SU-DHL-6 (cell line): ENCODE measurements at regions not wholly inside any gene's neighbourhood (a gene's known extent, or its start where the extent isn't known, plus 50 kb on each side); places are given as distances from the start of the nearest gene placed in this dataset.
"Not testable (repeated sequence)": the region's sequence is repeated elsewhere in the genome, so short reads cannot be mapped to it uniquely, and the experiment has no call there.

Experiments
- H2AFZ ChIP-seq: fragments of 200-600 bp; sonication (generic); 2 replicates; pipeline ENCODE4 v1.6.1; 2014; ENCODE audit warnings: low read depth, mild to moderate bottlenecking, moderate library complexity, mixed read lengths, antibody characterized with exemption, low read length; ENCODE audit not compliant: severe bottlenecking
- H3F3A ChIP-seq: fragments of 200-600 bp; shearing (Covaris generic); 2 replicates; pipeline ENCODE4 v1.6.0; 2016; ENCODE audit warnings: antibody characterized with exemption, mild to moderate bottlenecking; ENCODE audit not compliant: insufficient read depth
- H3K27ac ChIP-seq: fragments of 200-600 bp; sonication (generic); 2 replicates; pipeline ENCODE4 v1.5.1; 2016; ENCODE audit warnings: low read depth, mild to moderate bottlenecking, low read length, moderate library complexity, mixed read lengths
- H3K27me3 ChIP-seq: fragments of 200-600 bp; sonication (generic), shearing (Covaris generic); 2 replicates; pipeline ENCODE4 v1.6.0; 2014; ENCODE audit warnings: mild to moderate bottlenecking, low read length
- H3K36me3 ChIP-seq: fragments of 200-600 bp; sonication (generic); 2 replicates; pipeline ENCODE4 v1.6.1; 2014; ENCODE audit warnings: mild to moderate bottlenecking, low read length, mixed read lengths
- H3K4me2 ChIP-seq: fragments of 300-600, 200-600 bp; shearing (Covaris generic), sonication (generic); 2 replicates; pipeline ENCODE4 v1.6.0; 2014; ENCODE audit warnings: low read length, low read depth, mild to moderate bottlenecking; ENCODE audit not compliant: poor library complexity, severe bottlenecking
- H3K4me3 ChIP-seq: fragments of 200-600 bp; sonication (generic); 2 replicates; pipeline ENCODE4 v1.5.1; 2014; ENCODE audit warnings: antibody characterized with exemption, low read length, mild to moderate bottlenecking, mixed read lengths; ENCODE audit not compliant: insufficient read depth, poor library complexity, severe bottlenecking
- H3K79me2 ChIP-seq: fragments of 200-600 bp; sonication (generic); 2 replicates; pipeline ENCODE4 v1.6.1; 2014; ENCODE audit warnings: mild to moderate bottlenecking, low read length, moderate library complexity; ENCODE audit not compliant: insufficient read depth
- H3K9ac ChIP-seq: fragments of 200-600 bp; sonication (generic); 2 replicates; pipeline ENCODE4 v1.7.0; 2014; ENCODE audit warnings: mild to moderate bottlenecking, low read length
- H3K9me2 ChIP-seq: fragments of 200-600 bp; sonication (generic); replicated peaks from 2 replicates; pipeline ENCODE4 v1.6.1; 2014; ENCODE audit warnings: low read length; ENCODE audit not compliant: insufficient read depth
- H3K9me3 ChIP-seq: fragments of 200-600 bp; sonication (generic); 2 replicates; pipeline ENCODE4 v1.6.1; 2014; ENCODE audit warnings: low read length, mixed read lengths; ENCODE audit not compliant: insufficient read depth
- H4K20me1 ChIP-seq: fragments of 200-600 bp; sonication (generic); 2 replicates; pipeline ENCODE4 v1.6.1; 2014; ENCODE audit warnings: low read depth, mild to moderate bottlenecking, antibody characterized with exemption, low read length, moderate library complexity, mixed read lengths
- CTCF ChIP-seq: fragments of 200-600 bp; sonication (generic); IDR thresholded peaks from one replicate; pipeline ENCODE4 v1.5.1; 2017; ENCODE audit warnings: antibody characterized with exemption, mild to moderate bottlenecking, low read length, moderate library complexity; ENCODE audit not compliant: insufficient read depth, poor library complexity, severe bottlenecking
- EZH2phosphoT487 ChIP-seq: fragments of 200-600 bp; sonication (generic), shearing (Covaris generic); conservative IDR thresholded peaks from 2 replicates; pipeline ENCODE4 v1.6.1; 2018; ENCODE audit warnings: mild to moderate bottlenecking, antibody characterized with exemption, low read length, moderate library complexity, mixed read lengths

- Histone ChIP-seq H3K79me2 (no peaks in the 10 kb centered on the region), H3K9ac (no peak overlapping the region), H4K20me1 (no peaks in the 10 kb centered on the region), H3F3A (no peaks in the 10 kb centered on the region), H3K9me2 (no peaks in the 10 kb centered on the region), H3K9me3 (peaks cover 14% of the 10 kb centered on the region; the same call in 1 of the 2 replicates), H3K4me2 (no peak overlapping the region), H3K36me3 (no peaks in the 10 kb centered on the region), H3K4me3 (no peak overlapping the region), H3K27ac (no peak overlapping the region), H2AFZ (no peak overlapping the region), H3K27me3 (no peaks in the 10 kb centered on the region)
- no peak for TF ChIP-seq EZH2phosphoT487
- TF ChIP-seq CTCF = no peak
Observed at GRCh38 chr14:61145034-61145902, 135.9 kb downstream of the TMEM30B start.

GRCh38 chr14:61144117-61145033 is 136.8 kb downstream of the TMEM30B start:
- H4K20me1 ChIP-seq, H3K4me2 ChIP-seq, H3K36me3 ChIP-seq, H3K9me2 ChIP-seq, H3K27me3 ChIP-seq, H3K27ac ChIP-seq, H3K9ac ChIP-seq, H3F3A ChIP-seq, H3K79me2 ChIP-seq, H3K4me3 ChIP-seq, H2AFZ ChIP-seq: not testable (repeated sequence)
- peaks cover 14% of the 10 kb centered on the region; the same call in 1 of the 2 replicates for H3K9me3 ChIP-seq

- Histone ChIP-seq H3K9ac (no peak overlapping the region), H2AFZ (no peak overlapping the region), H3K9me2 (no peaks in the 10 kb centered on the region), H3K36me3 (no peaks in the 10 kb centered on the region), H3K79me2 (no peaks in the 10 kb centered on the region), H3K4me3 (no peak overlapping the region), H3K27me3 (no peaks in the 10 kb centered on the region), H3K4me2 (no peak overlapping the region), H3F3A (no peaks in the 10 kb centered on the region), H3K9me3 (peaks cover 14% of the 10 kb centered on the region; the same call in 1 of the 2 replicates), H4K20me1 (no peaks in the 10 kb centered on the region), H3K27ac (no peak overlapping the region)
- no peak for TF ChIP-seq EZH2phosphoT487
Observed at GRCh38 chr14:61140872-61141271, 140.3 kb downstream of the TMEM30B start.

- no peaks in the 10 kb centered on the region for H3F3A ChIP-seq
- H3K36me3 ChIP-seq = no peaks in the 10 kb centered on the region
- no peaks in the 10 kb centered on the region for H4K20me1 ChIP-seq
- no peaks in the 10 kb centered on the region for H3K79me2 ChIP-seq
- no peak overlapping the region for H3K4me2 ChIP-seq
- no peak overlapping the region for H3K4me3 ChIP-seq
- TF ChIP-seq EZH2phosphoT487 = no peak
- TF ChIP-seq CTCF = no peak
- no peak overlapping the region for H2AFZ ChIP-seq
- H3K9me2 ChIP-seq = no peaks in the 10 kb centered on the region
- no peak overlapping the region for H3K27ac ChIP-seq
- peaks cover 14% of the 10 kb centered on the region; the same call in 1 of the 2 replicates for H3K9me3 ChIP-seq
- no peaks in the 10 kb centered on the region for H3K27me3 ChIP-seq
- H3K9ac ChIP-seq = no peak overlapping the region
Observed at GRCh38 chr14:61140271-61140670, 140.9 kb downstream of the TMEM30B start.
